Activated CD8-positive, alpha-beta T cell treated with anti-CD3 and anti-CD28 coated beads for 36 hours (primary cell): ENCODE measurements at regions not wholly inside any gene's neighbourhood (a gene's known extent, or its start where the extent isn't known, plus 50 kb on each side); places are given as distances from the start of the nearest gene placed in this dataset.

Source experiments
- ATAC-seq: fragments of 200-7000 bp; cut with Tn5 transposase; one replicate; pipeline ENCODE4 v1.10.0; 2021; ENCODE audit warnings: mild to moderate bottlenecking, moderate library complexity
- CTCF ChIA-PET: fragments of 350-600 bp; sonication (Branson Sonifier 250); formaldehyde crosslinking; loops from one replicate; lab custom pipeline; 2021; ENCODE audit warnings: antibody characterized with exemption; lab: Charles Lee
- POLR2A ChIA-PET: fragments of 350-600 bp; sonication (Branson Sonifier 250); formaldehyde crosslinking; loops from one replicate; lab custom pipeline; 2021; ENCODE audit warnings: antibody characterized with exemption; lab: Charles Lee
- DNase-seq: peaks from one replicate; pipeline ENCODE4 v3.0.0-alpha.2; 2020
- H3K27ac Mint-ChIP-seq: one replicate; pipeline ENCODE4 v1.8.0; 2021; ENCODE audit warnings: mild to moderate bottlenecking, mixed read lengths
- H3K27me3 Mint-ChIP-seq: one replicate; pipeline ENCODE4 v1.8.0; 2021; ENCODE audit warnings: mixed read lengths
- H3K36me3 Mint-ChIP-seq: one replicate; pipeline ENCODE4 v1.8.0; 2021; ENCODE audit warnings: low read depth, mixed read lengths
- H3K4me1 Mint-ChIP-seq: one replicate; pipeline ENCODE4 v1.8.0; 2021; ENCODE audit warnings: low read depth, mixed read lengths
- H3K4me3 Mint-ChIP-seq: one replicate; pipeline ENCODE4 v1.8.0; 2021; ENCODE audit warnings: mild to moderate bottlenecking, moderate library complexity, mixed read lengths
- H3K9me3 Mint-ChIP-seq: one replicate; pipeline ENCODE4 v1.8.0; 2021; ENCODE audit warnings: mixed read lengths
- intact Hi-C: fragments of 100-400 bp; cut with micrococcal nuclease; formaldehyde crosslinking; loops from one replicate; pipeline ENCODE4 v1.10.0; 2022
- TF ChIP-seq, protein P1 (sequence below): fragments of 200-600 bp; IDR thresholded peaks from one replicate; pipeline ENCODE4 v1.8.0; 2022; ENCODE audit warnings: antibody characterized with exemption, mild to moderate bottlenecking

DNA sequence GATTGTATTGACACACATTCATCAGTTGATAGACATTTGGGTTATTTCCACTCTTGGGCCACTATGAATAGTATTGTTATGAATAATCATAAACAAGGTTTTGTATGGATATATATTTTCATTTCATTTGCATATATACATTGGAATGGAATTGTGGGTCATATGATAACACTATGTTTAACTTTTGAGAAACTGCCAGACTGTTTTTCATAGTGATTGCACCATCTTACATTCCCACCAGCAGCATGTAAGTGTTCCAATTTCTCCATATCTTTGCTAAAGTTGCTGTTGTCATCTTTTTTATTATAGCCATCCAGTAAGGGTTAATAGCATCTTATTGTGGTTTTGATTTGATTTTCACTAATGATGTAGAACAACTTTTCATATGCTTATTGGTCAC is 198.5 kb upstream of the PPFIA2 start:
- no peaks in the 10 kb centered on the region for H3K27me3 Mint-ChIP-seq
- DNase-seq, result no peak
- ATAC-seq, result no peak
- H3K9me3 Mint-ChIP-seq, result no peaks in the 10 kb centered on the region
- intact Hi-C loops, result no loop called here
- TF ChIP-seq, protein P1, sequence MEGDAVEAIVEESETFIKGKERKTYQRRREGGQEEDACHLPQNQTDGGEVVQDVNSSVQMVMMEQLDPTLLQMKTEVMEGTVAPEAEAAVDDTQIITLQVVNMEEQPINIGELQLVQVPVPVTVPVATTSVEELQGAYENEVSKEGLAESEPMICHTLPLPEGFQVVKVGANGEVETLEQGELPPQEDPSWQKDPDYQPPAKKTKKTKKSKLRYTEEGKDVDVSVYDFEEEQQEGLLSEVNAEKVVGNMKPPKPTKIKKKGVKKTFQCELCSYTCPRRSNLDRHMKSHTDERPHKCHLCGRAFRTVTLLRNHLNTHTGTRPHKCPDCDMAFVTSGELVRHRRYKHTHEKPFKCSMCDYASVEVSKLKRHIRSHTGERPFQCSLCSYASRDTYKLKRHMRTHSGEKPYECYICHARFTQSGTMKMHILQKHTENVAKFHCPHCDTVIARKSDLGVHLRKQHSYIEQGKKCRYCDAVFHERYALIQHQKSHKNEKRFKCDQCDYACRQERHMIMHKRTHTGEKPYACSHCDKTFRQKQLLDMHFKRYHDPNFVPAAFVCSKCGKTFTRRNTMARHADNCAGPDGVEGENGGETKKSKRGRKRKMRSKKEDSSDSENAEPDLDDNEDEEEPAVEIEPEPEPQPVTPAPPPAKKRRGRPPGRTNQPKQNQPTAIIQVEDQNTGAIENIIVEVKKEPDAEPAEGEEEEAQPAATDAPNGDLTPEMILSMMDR, result no peak
- no peak overlapping the region for H3K4me3 Mint-ChIP-seq
- no peaks in the 10 kb centered on the region for H3K36me3 Mint-ChIP-seq
- H3K27ac Mint-ChIP-seq, result no peak overlapping the region
- POLR2A ChIA-PET, result no interaction called here
- peaks cover 13% of the 10 kb centered on the region for H3K4me1 Mint-ChIP-seq
- CTCF ChIA-PET, result no interaction called here

GRCh38 chr12:81956468-81956860 is 197.3 kb upstream of the PPFIA2 start:
- H3K27ac Mint-ChIP-seq, result no peak overlapping the region
- ChIA-PET CTCF (no interaction called here), POLR2A (no interaction called here)
- H3K36me3 Mint-ChIP-seq, result no peaks in the 10 kb centered on the region
- intact Hi-C loops, result no loop called here
- H3K4me1 Mint-ChIP-seq, result peaks cover 13% of the 10 kb centered on the region
- ATAC-seq (no peak), DNase-seq (no peak)
- H3K27me3 Mint-ChIP-seq, result no peaks in the 10 kb centered on the region
- H3K9me3 Mint-ChIP-seq, result no peaks in the 10 kb centered on the region
- TF ChIP-seq, protein P1, result no peak
- H3K4me3 Mint-ChIP-seq, result no peak overlapping the region

DNA sequence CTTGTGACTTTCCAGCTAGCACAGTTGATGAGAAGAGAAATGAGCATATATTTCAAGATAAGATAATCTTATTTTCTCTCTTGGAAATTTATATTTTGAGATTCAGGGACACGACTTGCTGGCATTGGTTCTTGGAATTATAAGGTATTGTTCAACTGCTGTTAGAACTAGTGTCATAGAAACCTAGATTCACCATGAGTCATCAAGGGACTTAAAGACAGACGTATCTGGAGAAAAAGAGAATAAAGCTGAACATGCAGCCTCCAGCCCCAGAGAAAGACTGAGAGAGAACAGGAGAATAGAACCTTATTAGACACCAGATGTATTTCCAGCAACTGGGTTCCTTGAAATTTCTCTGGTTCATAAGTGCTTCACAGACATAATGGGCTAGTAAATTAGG is 194.4 kb upstream of the PPFIA2 start:
- no peak overlapping the region for H3K4me3 Mint-ChIP-seq
- no peak for DNase-seq
- no peak for ATAC-seq
- POLR2A ChIA-PET, result no interaction called here
- intact Hi-C loops, result no loop called here
- CTCF ChIA-PET, result no interaction called here
- no peaks in the 10 kb centered on the region for H3K36me3 Mint-ChIP-seq
- H3K9me3 Mint-ChIP-seq, result no peaks in the 10 kb centered on the region
- H3K27me3 Mint-ChIP-seq, result no peaks in the 10 kb centered on the region
- H3K27ac Mint-ChIP-seq, result no peak overlapping the region
- H3K4me1 Mint-ChIP-seq, result peaks cover 22% of the 10 kb centered on the region
- TF ChIP-seq, protein P1, result no peak

DNA sequence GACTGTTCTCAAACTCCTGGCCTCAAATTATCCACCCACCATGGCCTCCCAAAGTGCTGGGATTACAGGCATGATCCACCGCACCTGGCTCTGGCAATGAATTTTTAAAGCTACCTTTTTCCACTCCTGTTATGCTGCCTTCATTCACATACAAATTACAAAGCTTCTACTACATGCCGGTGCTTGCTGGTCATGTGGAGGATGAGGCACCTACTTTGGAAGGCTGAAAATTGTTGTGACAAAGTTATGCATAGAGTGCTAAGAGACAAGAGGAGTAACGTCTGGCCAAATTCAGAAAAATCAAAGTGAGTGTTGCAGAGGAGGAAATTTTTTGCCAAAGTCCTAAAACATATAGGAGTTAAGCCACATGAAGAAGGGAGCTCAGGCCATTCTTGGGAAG is 191.7 kb upstream of the PPFIA2 start:
- no peak for ATAC-seq
- intact Hi-C loops, result no loop called here
- H3K27me3 Mint-ChIP-seq, result no peaks in the 10 kb centered on the region
- CTCF ChIA-PET, result no interaction called here
- no peak for DNase-seq
- POLR2A ChIA-PET, result no interaction called here
- H3K27ac Mint-ChIP-seq, result no peak overlapping the region
- no peaks in the 10 kb centered on the region for H3K9me3 Mint-ChIP-seq
- TF ChIP-seq, protein P1, result no peak
- no peak overlapping the region for H3K4me3 Mint-ChIP-seq
- no peaks in the 10 kb centered on the region for H3K36me3 Mint-ChIP-seq
- H3K4me1 Mint-ChIP-seq, result peaks cover 18% of the 10 kb centered on the region

DNA sequence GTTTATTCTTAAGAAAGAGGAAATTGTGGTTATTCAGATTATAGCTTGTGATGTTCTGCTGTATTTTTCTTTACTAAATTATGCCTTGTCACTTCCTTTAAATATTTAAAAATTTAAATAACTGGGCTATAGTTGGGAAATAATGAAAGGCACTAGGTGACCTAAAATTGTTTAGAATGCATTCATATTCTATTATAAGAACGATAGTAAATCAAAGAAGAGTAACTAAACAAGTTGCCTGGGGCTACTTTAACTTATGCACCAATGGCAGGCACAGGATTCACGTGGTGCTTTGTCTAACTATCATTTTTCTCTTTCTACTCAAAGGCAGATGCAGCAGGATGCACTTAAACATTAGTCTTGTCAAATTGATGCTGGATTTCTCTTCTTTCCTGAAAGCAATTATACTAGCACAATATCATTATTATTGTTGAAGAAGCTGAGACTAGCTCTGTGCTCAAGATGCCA is 190.7 kb upstream of the PPFIA2 start:
- Mint-ChIP-seq H3K4me3 (no peak overlapping the region), H3K9me3 (no peaks in the 10 kb centered on the region), H3K27me3 (no peaks in the 10 kb centered on the region), H3K36me3 (no peaks in the 10 kb centered on the region), H3K4me1 (peaks cover 16% of the 10 kb centered on the region), H3K27ac (no peak overlapping the region)
- ChIA-PET POLR2A (no interaction called here), CTCF (no interaction called here)
- DNase-seq (no peak), ATAC-seq (no peak)
- TF ChIP-seq, protein P1, result no peak
- intact Hi-C loops, result no loop called here
